HEK293T (cell line): ENCODE measurements at regions not wholly inside any gene's neighbourhood (a gene's known extent, or its start where the extent isn't known, plus 50 kb on each side); places are given as distances from the start of the nearest gene placed in this dataset.

Source experiments
- CTCF ChIA-PET: fragments of 350-600 bp; formaldehyde crosslinking; extraction: SDS; loops from one replicate; lab custom pipeline; 2021; ENCODE audit warnings: antibody characterized with exemption, inconsistent platforms; lab: Yijun Ruan, JAX
- POLR2A ChIA-PET: fragments of 350-600 bp; formaldehyde crosslinking; extraction: SDS; loops from one replicate; lab custom pipeline; 2020; ENCODE audit warnings: antibody characterized with exemption, inconsistent platforms; lab: Yijun Ruan, JAX
- DNase-seq: peaks from one replicate; pipeline ENCODE4 v3.0.0; 2012; ENCODE audit warnings: mixed read lengths; ENCODE audit errors: extremely low spot score
- ARNT ChIP-seq: fragments of 450-650 bp; IDR thresholded peaks from 2 replicates; pipeline ENCODE4 v1.6.1; 2017; ENCODE audit warnings: mild to moderate bottlenecking
- BHLHE40 ChIP-seq: fragments of 450-650 bp; IDR thresholded peaks from 2 replicates; pipeline ENCODE4 v1.6.1; 2016; ENCODE audit warnings: mild to moderate bottlenecking, moderate library complexity, borderline replicate concordance
- CTBP1 ChIP-seq: fragments of 450-650 bp; IDR thresholded peaks from 2 replicates; pipeline ENCODE4 v1.6.1; 2016; ENCODE audit warnings: borderline replicate concordance
- ELF4 ChIP-seq: fragments of 450-650 bp; IDR thresholded peaks from 2 replicates; pipeline ENCODE4 v1.6.1; 2017; ENCODE audit warnings: antibody characterized with exemption
- FOXA1 ChIP-seq: fragments of 450-650 bp; IDR thresholded peaks from 2 replicates; pipeline ENCODE4 v1.6.1; 2016; ENCODE audit warnings: mild to moderate bottlenecking
- FOXK2 ChIP-seq: fragments of 450-650 bp; IDR thresholded peaks from 2 replicates; pipeline ENCODE4 v1.6.1; 2016; ENCODE audit warnings: mild to moderate bottlenecking
- FOXM1 ChIP-seq: fragments of 450-650 bp; IDR thresholded peaks from 2 replicates; pipeline ENCODE4 v1.6.1; 2017; ENCODE audit warnings: mild to moderate bottlenecking, borderline replicate concordance
- HDGF ChIP-seq: fragments of 450-650 bp; IDR thresholded peaks from 2 replicates; pipeline ENCODE4 v1.6.1; 2017; ENCODE audit warnings: antibody characterized with exemption, borderline replicate concordance
- L3MBTL2 ChIP-seq: fragments of 450-650 bp; conservative IDR thresholded peaks from 2 replicates; pipeline ENCODE4 v1.6.1; 2016; ENCODE audit warnings: mild to moderate bottlenecking
- LEF1 ChIP-seq: fragments of 450-650 bp; IDR thresholded peaks from 2 replicates; pipeline ENCODE4 v1.6.1; 2017; ENCODE audit warnings: mild to moderate bottlenecking, borderline replicate concordance
- NFRKB ChIP-seq: fragments of 450-650 bp; IDR thresholded peaks from 2 replicates; pipeline ENCODE4 v1.6.1; 2016; ENCODE audit warnings: mild to moderate bottlenecking, moderate library complexity
- SP1 ChIP-seq: fragments of 450-650 bp; IDR thresholded peaks from 2 replicates; pipeline ENCODE4 v1.6.1; 2017
- SUZ12 ChIP-seq: fragments of 450-650 bp; IDR thresholded peaks from 2 replicates; pipeline ENCODE4 v1.6.1; 2016; ENCODE audit warnings: mild to moderate bottlenecking
- TARDBP ChIP-seq: fragments of 450-650 bp; IDR thresholded peaks from 2 replicates; pipeline ENCODE4 v1.6.1; 2016
- ZNF384 ChIP-seq: fragments of 450-650 bp; IDR thresholded peaks from 2 replicates; pipeline ENCODE4 v1.6.1; 2016
- TF ChIP-seq, protein P1 (sequence below): fragments of 450-650 bp; IDR thresholded peaks from 2 replicates; pipeline ENCODE4 v1.6.1; 2016

DNA sequence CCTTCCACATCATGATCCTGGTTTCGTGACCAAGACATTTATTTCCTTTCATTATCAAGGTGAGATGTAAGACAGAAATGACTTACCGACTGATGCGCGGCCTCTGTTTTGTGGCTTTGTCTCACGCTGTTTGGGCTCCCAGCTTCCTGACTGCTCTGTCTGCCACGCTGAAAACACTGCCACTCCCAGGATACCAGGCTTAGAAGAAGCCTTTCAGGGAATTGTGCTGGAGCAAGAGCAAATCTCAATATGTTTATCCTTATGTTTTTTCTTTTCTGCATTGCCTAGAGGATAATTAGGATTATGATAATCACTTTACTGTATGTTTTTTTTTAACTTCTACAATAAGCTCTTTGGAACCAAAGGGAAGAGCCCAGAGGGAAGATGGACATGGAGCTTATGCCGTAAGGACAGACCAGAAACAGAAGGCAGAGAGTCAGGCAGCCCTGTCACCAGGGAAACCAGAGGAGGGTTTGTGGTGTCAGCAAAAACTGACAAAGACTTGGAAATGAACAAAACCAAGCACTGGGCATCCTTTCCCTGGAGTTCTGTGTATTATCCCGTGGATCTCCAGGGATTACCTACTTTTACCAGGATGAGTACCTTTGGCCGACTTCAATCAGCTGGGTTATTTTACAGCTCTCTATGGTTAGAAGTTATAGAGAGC lies 68.2 kb upstream of the ISX start:
- ChIA-PET CTCF (no interaction called here), POLR2A (no interaction called here)
- no peak for DNase-seq
- TF ChIP-seq, protein P1, sequence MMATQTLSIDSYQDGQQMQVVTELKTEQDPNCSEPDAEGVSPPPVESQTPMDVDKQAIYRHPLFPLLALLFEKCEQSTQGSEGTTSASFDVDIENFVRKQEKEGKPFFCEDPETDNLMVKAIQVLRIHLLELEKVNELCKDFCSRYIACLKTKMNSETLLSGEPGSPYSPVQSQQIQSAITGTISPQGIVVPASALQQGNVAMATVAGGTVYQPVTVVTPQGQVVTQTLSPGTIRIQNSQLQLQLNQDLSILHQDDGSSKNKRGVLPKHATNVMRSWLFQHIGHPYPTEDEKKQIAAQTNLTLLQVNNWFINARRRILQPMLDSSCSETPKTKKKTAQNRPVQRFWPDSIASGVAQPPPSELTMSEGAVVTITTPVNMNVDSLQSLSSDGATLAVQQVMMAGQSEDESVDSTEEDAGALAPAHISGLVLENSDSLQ, result no peak
- TF ChIP-seq LEF1, result no peak
- no peak for TF ChIP-seq SP1
- TF ChIP-seq CTBP1, result no peak
- no peak for TF ChIP-seq NFRKB
- TF ChIP-seq FOXA1, result no peak

- DNase-seq, result no peak
- ChIA-PET CTCF (no interaction called here), POLR2A (no interaction called here)
- no peak for TF ChIP-seq TARDBP
- no peak for TF ChIP-seq ZNF384
- TF ChIP-seq SUZ12, result no peak
- TF ChIP-seq FOXK2, result no peak
- TF ChIP-seq HDGF, result no peak
- TF ChIP-seq ELF4, result no peak
Observed at GRCh38 chr22:34998921-34999320, 67.0 kb upstream of the ISX start.

DNA sequence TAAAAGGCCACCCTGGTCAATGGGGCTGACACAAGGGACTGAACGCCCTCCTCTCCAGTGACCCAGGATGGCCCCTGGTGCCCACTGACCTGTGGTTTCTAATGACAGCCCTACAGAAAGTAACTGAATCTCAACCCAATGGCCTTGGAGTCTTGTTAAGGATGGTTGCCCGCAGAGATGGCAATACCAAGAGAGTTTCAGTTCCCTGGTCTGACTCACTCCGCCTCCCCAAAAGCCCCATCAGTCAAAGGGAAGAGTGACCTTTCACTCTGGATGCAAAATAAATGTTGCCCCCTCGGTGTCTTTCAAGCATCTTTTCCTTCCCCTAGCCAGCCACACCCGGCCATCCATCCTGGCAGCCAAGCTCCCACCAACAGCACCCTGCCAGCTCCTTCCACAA lies 57.7 kb upstream of the ISX start:
- CTCF ChIA-PET, result no interaction called here

DNA sequence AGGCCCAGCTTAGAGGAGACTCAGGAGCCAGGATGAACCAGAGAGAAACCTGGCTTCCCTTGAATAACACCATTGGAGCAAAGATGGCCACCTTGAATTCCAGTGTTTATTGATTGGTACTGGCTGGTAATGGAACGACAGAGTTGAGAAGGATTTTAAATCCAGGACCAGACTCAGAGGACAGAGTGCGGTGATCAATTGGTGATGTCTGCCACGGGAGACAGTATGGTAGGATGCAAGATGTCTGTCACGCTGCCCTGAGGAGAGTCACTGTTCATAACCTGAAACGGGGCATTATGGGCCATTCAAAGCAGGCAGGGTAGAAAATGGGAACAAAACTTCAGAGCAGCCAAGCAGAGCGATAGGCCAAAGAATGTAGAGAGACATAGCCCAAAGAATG lies 55.4 kb upstream of the ISX start:
- DNase-seq, result no peak
- ChIA-PET CTCF (no interaction called here), POLR2A (no interaction called here)
- TF ChIP-seq ZNF384 (no peak), BHLHE40 (no peak), CTBP1 (no peak), FOXK2 (no peak), LEF1 (no peak), ARNT (no peak), SP1 (no peak), NFRKB (no peak), HDGF (no peak), FOXA1 (no peak), L3MBTL2 (no peak)
- TF ChIP-seq, protein P1, result no peak

More for the DNA sequence above, 57.7 kb upstream of the ISX start:
- TF ChIP-seq ELF4 (no peak), FOXK2 (no peak), CTBP1 (no peak), LEF1 (no peak), SUZ12 (no peak), FOXM1 (no peak), BHLHE40 (no peak), L3MBTL2 (no peak), ARNT (no peak), TARDBP (no peak), HDGF (no peak), ZNF384 (no peak), FOXA1 (no peak), SP1 (no peak), NFRKB (no peak)
- TF ChIP-seq, protein P1, result no peak
- POLR2A ChIA-PET, result no interaction called here
- DNase-seq, result no peak

DNA sequence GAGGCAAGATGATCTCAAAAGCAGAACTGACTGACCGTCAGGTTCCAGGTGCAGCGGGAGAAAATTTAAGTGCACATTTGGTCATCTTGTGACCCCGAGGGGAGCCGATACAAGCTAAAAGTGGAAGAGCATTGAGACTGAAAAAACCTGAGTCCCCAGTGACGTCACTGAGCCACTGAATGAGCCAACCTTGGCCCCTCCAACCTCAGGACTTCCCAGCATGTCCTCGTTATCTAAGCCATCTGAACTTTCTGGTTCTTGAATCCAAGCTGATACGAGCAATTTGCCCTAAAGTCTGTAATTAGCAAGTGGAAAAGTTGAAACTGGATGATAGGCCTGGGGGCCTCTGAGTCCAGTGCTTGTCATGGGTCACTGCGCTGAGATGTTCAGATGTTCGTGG lies 51.1 kb upstream of the ISX start:
- TF ChIP-seq ZNF384 (no peak), TARDBP (no peak), CTBP1 (no peak), FOXA1 (no peak), SP1 (no peak), L3MBTL2 (no peak), LEF1 (no peak), ELF4 (no peak), FOXM1 (no peak), FOXK2 (no peak), BHLHE40 (no peak), NFRKB (no peak), HDGF (no peak), SUZ12 (no peak), ARNT (no peak)
- TF ChIP-seq, protein P1, result no peak
- no peak for DNase-seq
- CTCF ChIA-PET, result no interaction called here
- POLR2A ChIA-PET, result no interaction called here
